HEK293 (cell line): ENCODE measurements at regions not wholly inside any gene's neighbourhood (a gene's known extent, or its start where the extent isn't known, plus 50 kb on each side); places are given as distances from the start of the nearest gene placed in this dataset.

ENCODE experiments used
- CTCF ChIA-PET: fragments of 350-600 bp; formaldehyde crosslinking; extraction: SDS; loops from one replicate; lab custom pipeline; 2021; ENCODE audit warnings: antibody characterized with exemption; lab: Yijun Ruan, JAX
- POLR2A ChIA-PET: fragments of 300-600 bp; formaldehyde crosslinking; extraction: SDS; loops from one replicate; lab custom pipeline; 2020; ENCODE audit warnings: antibody characterized with exemption, inconsistent platforms; lab: Yijun Ruan, JAX
- H3K27ac ChIP-seq: fragments of 200-500 bp; sonication (Bioruptor generic); 2 replicates; pipeline ENCODE4 v1.5.1; 2014; ENCODE audit warnings: low read depth, low read length, control low read depth, inconsistent platforms; ENCODE audit errors: extremely low read depth
- H3K36me3 ChIP-seq, 2 experiments: fragments of 200-500 bp in 1 of 2; sonication (Bioruptor generic) in 1 of 2; 1 replicate in 1 of 2; 2 replicates in 1 of 2; pipeline ENCODE4 v1.5.1; 2014 to 2017; ENCODE audit warnings: inconsistent platforms in 2 of 2, low read length in 2 of 2; ENCODE audit not compliant: control insufficient read depth in 2 of 2, insufficient read depth in 1 of 2
- H3K4me1 ChIP-seq: fragments of 200-500 bp; sonication (Bioruptor generic); 2 replicates; pipeline ENCODE4 v1.5.1; 2014; ENCODE audit warnings: mild to moderate bottlenecking, low read length, inconsistent platforms; ENCODE audit not compliant: control insufficient read depth, insufficient read depth
- H3K4me3 ChIP-seq: 2 replicates; pipeline ENCODE4 v1.5.1; 2011; ENCODE audit warnings: low read depth, mild to moderate bottlenecking, control low read depth, low read length, moderate library complexity
- H3K9me3 ChIP-seq: fragments of 200-500 bp; sonication (Bioruptor generic); 2 replicates; pipeline ENCODE4 v1.5.1; 2014; ENCODE audit warnings: low read depth, low read length, inconsistent platforms; ENCODE audit not compliant: control insufficient read depth, insufficient read depth
- BCL11A ChIP-seq: fragments of 450-650 bp; formaldehyde crosslinking; IDR thresholded peaks from 2 replicates; pipeline ENCODE4 v1.5.1; 2016; ENCODE audit warnings: low read depth, missing biosample characterization, missing genetic modification characterization
- GLIS1 ChIP-seq: fragments of 450-650 bp; formaldehyde crosslinking; IDR thresholded peaks from 2 replicates; pipeline ENCODE4 v1.5.1; 2016; ENCODE audit warnings: missing biosample characterization, missing genetic modification characterization
- KLF1 ChIP-seq: fragments of 450-650 bp; formaldehyde crosslinking; IDR thresholded peaks from 2 replicates; pipeline ENCODE4 v1.5.1; 2016; ENCODE audit warnings: missing biosample characterization, missing genetic modification characterization
- RBAK ChIP-seq: fragments of 450-650 bp; formaldehyde crosslinking; IDR thresholded peaks from 2 replicates; pipeline ENCODE4 v1.5.1; 2016; ENCODE audit warnings: missing biosample characterization, missing genetic modification characterization
- REPIN1 ChIP-seq: fragments of 450-650 bp; formaldehyde crosslinking; IDR thresholded peaks from 2 replicates; pipeline ENCODE4 v1.5.1; 2017; ENCODE audit warnings: missing biosample characterization, missing genetic modification characterization, low read depth
- SCRT1 ChIP-seq: fragments of 450-650 bp; formaldehyde crosslinking; IDR thresholded peaks from 2 replicates; pipeline ENCODE4 v1.5.1; 2016; ENCODE audit warnings: missing biosample characterization, missing genetic modification characterization, borderline replicate concordance
- ZBTB1 ChIP-seq: fragments of 450-650 bp; formaldehyde crosslinking; IDR thresholded peaks from 2 replicates; pipeline ENCODE4 v1.5.1; 2016; ENCODE audit warnings: missing biosample characterization, missing genetic modification characterization
- ZBTB8A ChIP-seq: fragments of 450-650 bp; formaldehyde crosslinking; IDR thresholded peaks from 2 replicates; pipeline ENCODE4 v1.5.1; 2016; ENCODE audit warnings: missing biosample characterization, missing genetic modification characterization
- ZEB2 ChIP-seq: fragments of 450-650 bp; formaldehyde crosslinking; IDR thresholded peaks from 2 replicates; pipeline ENCODE4 v1.5.1; 2016; ENCODE audit warnings: missing biosample characterization, missing genetic modification characterization
- ZIC2 ChIP-seq: fragments of 450-650 bp; formaldehyde crosslinking; IDR thresholded peaks from 2 replicates; pipeline ENCODE4 v1.5.1; 2016; ENCODE audit warnings: missing biosample characterization, missing genetic modification characterization
- ZNF10 ChIP-seq: fragments of 450-650 bp; formaldehyde crosslinking; IDR thresholded peaks from 2 replicates; pipeline ENCODE4 v1.5.1; 2017; ENCODE audit warnings: missing biosample characterization, missing genetic modification characterization
- ZNF174 ChIP-seq: fragments of 450-650 bp; formaldehyde crosslinking; IDR thresholded peaks from 2 replicates; pipeline ENCODE4 v1.5.0; 2017; ENCODE audit warnings: missing biosample characterization, mild to moderate bottlenecking, missing genetic modification characterization
- ZNF266 ChIP-seq: fragments of 450-650 bp; formaldehyde crosslinking; IDR thresholded peaks from 2 replicates; pipeline ENCODE4 v1.5.1; 2016; ENCODE audit warnings: missing biosample characterization, missing genetic modification characterization, low read depth
- ZNF350 ChIP-seq: fragments of 450-650 bp; formaldehyde crosslinking; IDR thresholded peaks from 2 replicates; pipeline ENCODE4 v1.5.0; 2017; ENCODE audit warnings: missing biosample characterization, mild to moderate bottlenecking, missing genetic modification characterization
- ZNF366 ChIP-seq: fragments of 450-650 bp; formaldehyde crosslinking; conservative IDR thresholded peaks from 2 replicates; pipeline ENCODE4 v1.5.1; 2016; ENCODE audit warnings: missing biosample characterization, missing genetic modification characterization
- ZNF423 ChIP-seq: fragments of 450-650 bp; formaldehyde crosslinking; IDR thresholded peaks from 2 replicates; pipeline ENCODE4 v1.5.1; 2016; ENCODE audit warnings: missing biosample characterization, missing genetic modification characterization
- ZNF433 ChIP-seq: fragments of 450-650 bp; formaldehyde crosslinking; IDR thresholded peaks from 2 replicates; pipeline ENCODE4 v1.5.1; 2016; ENCODE audit warnings: missing biosample characterization, missing genetic modification characterization, low read depth
- ZNF585B ChIP-seq: fragments of 450-650 bp; formaldehyde crosslinking; IDR thresholded peaks from 2 replicates; pipeline ENCODE4 v1.5.1; 2016; ENCODE audit warnings: missing biosample characterization, missing genetic modification characterization
- ZNF660 ChIP-seq: fragments of 450-650 bp; IDR thresholded peaks from 2 replicates; pipeline ENCODE4 v1.5.1; 2018; ENCODE audit warnings: missing biosample characterization, mild to moderate bottlenecking, missing genetic modification characterization
- ZNF785 ChIP-seq: fragments of 450-650 bp; formaldehyde crosslinking; IDR thresholded peaks from 2 replicates; pipeline ENCODE4 v1.5.1; 2016; ENCODE audit warnings: missing biosample characterization, missing genetic modification characterization
- ZNF843 ChIP-seq: fragments of 450-650 bp; formaldehyde crosslinking; IDR thresholded peaks from 2 replicates; pipeline ENCODE4 v1.5.1; 2016; ENCODE audit warnings: missing biosample characterization, missing genetic modification characterization
- ZXDB ChIP-seq: fragments of 450-650 bp; formaldehyde crosslinking; IDR thresholded peaks from 2 replicates; pipeline ENCODE4 v1.5.1; 2016; ENCODE audit warnings: missing biosample characterization, missing genetic modification characterization
- TF ChIP-seq, protein P1 (sequence below): fragments of 450-650 bp; formaldehyde crosslinking; IDR thresholded peaks from 2 replicates; pipeline ENCODE4 v1.5.1; 2016; ENCODE audit warnings: missing biosample characterization, missing genetic modification characterization
- TF ChIP-seq, protein P2 (sequence below): fragments of 450-650 bp; formaldehyde crosslinking; IDR thresholded peaks from 2 replicates; pipeline ENCODE4 v1.5.1; 2016; ENCODE audit warnings: missing biosample characterization, missing genetic modification characterization
- TF ChIP-seq, protein P3 (sequence below): fragments of 450-650 bp; formaldehyde crosslinking; IDR thresholded peaks from 2 replicates; pipeline ENCODE4 v1.5.1; 2017; ENCODE audit warnings: missing biosample characterization, missing genetic modification characterization
- TF ChIP-seq, protein P4 (sequence below): fragments of 450-650 bp; formaldehyde crosslinking; IDR thresholded peaks from 2 replicates; pipeline ENCODE4 v1.5.1; 2016; ENCODE audit warnings: missing biosample characterization, missing genetic modification characterization, borderline replicate concordance

DNA sequence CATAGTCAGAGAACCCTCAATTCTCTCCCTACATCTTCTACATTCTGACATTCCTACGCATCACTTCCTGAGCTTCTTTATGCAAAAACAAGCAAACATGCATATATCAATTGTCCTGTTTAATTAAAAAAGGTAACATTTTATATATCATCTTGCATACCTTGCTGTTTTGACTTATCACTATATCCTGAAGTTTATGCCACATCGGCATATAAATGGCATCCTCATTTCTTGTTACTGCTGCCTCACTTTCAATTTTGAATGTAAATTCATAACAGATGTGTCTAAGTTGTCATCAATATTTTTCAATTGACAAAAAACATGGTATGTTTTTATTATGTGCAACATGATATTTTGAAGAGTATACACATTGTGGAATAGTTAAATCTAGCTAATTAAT, 377.3 kb upstream of the STEAP1 start (continued):
- TF ChIP-seq, protein P1, sequence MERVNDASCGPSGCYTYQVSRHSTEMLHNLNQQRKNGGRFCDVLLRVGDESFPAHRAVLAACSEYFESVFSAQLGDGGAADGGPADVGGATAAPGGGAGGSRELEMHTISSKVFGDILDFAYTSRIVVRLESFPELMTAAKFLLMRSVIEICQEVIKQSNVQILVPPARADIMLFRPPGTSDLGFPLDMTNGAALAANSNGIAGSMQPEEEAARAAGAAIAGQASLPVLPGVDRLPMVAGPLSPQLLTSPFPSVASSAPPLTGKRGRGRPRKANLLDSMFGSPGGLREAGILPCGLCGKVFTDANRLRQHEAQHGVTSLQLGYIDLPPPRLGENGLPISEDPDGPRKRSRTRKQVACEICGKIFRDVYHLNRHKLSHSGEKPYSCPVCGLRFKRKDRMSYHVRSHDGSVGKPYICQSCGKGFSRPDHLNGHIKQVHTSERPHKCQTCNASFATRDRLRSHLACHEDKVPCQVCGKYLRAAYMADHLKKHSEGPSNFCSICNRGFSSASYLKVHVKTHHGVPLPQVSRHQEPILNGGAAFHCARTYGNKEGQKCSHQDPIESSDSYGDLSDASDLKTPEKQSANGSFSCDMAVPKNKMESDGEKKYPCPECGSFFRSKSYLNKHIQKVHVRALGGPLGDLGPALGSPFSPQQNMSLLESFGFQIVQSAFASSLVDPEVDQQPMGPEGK (tag by site-specific recombination), result no peak

DNA sequence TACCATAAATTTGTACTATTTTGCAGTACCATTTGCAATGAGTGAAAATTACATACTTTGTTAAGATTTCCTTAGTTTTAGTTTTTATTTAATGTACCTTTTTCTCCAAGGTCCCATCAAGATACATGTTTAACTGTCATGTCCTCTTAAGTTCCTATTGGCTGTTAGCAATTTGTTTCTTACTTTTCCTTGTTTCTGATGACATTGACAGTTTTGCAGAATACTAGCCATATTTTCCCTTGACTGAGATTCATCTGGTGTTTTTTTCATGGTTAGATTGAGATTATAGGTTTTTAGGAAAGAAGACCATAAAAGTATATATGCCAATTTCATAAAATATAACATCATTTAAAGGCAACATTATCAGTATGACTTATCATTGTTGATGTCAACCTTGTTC, 376.8 kb upstream of the STEAP1 start:
- POLR2A ChIA-PET, result no interaction called here
- TF ChIP-seq ZNF350 (tag by site-specific recombination), result no peak
- no peak for TF ChIP-seq ZBTB8A (tag by site-specific recombination)
- no peak for TF ChIP-seq ZNF433 (tag by site-specific recombination)
- TF ChIP-seq ZNF10, result no peak
- TF ChIP-seq ZNF660 (tag by site-specific recombination), result no peak
- TF ChIP-seq, protein P2, sequence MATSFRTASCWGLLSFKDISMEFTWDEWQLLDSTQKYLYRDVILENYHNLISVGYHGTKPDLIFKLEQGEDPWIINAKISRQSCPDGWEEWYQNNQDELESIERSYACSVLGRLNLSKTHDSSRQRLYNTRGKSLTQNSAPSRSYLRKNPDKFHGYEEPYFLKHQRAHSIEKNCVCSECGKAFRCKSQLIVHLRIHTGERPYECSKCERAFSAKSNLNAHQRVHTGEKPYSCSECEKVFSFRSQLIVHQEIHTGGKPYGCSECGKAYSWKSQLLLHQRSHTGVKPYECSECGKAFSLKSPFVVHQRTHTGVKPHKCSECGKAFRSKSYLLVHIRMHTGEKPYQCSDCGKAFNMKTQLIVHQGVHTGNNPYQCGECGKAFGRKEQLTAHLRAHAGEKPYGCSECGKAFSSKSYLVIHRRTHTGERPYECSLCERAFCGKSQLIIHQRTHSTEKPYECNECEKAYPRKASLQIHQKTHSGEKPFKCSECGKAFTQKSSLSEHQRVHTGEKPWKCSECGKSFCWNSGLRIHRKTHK (tag by site-specific recombination), result no peak
- no peak for TF ChIP-seq ZNF366 (tag by site-specific recombination)
- no peak for TF ChIP-seq ZNF785 (tag by site-specific recombination)
- TF ChIP-seq ZNF174 (tag by site-specific recombination), result no peak
- no peak for TF ChIP-seq GLIS1 (tag by site-specific recombination)

DNA sequence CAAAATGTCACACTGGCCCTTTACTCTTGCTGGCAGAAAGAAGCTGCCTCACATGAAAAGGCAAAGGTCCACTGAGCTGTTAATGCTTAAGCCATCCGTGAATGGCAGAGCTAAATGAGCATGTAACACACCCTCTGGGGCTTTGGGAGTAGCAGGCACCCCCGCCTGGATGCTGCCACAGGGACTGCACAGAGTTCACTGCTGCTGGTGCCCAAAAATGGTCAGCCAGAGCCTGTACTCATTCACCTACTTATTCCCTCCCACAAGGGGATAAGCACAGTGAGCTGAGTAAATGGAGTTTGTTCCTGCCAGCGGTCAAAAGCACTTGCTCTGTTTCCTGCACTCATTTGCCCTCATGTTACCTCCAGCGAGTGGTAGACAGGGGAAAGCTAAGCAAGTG, 374.0 kb upstream of the STEAP1 start:
- Histone ChIP-seq H3K36me3 (no peaks in the 10 kb centered on the region), H3K4me3 (no peak overlapping the region), H3K27ac (no peak overlapping the region), H3K4me1 (no peaks in the 10 kb centered on the region), H3K9me3 (no peaks in the 10 kb centered on the region)
- CTCF ChIA-PET, result no interaction called here
- TF ChIP-seq SCRT1 (tag by site-specific recombination) (no peak), ZXDB (tag by site-specific recombination) (no peak), KLF1 (tag by site-specific recombination) (no peak), ZNF843 (tag by site-specific recombination) (no peak), ZNF433 (tag by site-specific recombination) (no peak), ZIC2 (tag by site-specific recombination) (no peak), BCL11A (tag by site-specific recombination) (no peak), ZNF423 (tag by site-specific recombination) (no peak), ZNF266 (tag by site-specific recombination) (no peak), REPIN1 (no peak), ZNF585B (tag by site-specific recombination) (no peak), ZBTB1 (no peak), ZEB2 (no peak), RBAK (no peak)
- TF ChIP-seq, protein P3, sequence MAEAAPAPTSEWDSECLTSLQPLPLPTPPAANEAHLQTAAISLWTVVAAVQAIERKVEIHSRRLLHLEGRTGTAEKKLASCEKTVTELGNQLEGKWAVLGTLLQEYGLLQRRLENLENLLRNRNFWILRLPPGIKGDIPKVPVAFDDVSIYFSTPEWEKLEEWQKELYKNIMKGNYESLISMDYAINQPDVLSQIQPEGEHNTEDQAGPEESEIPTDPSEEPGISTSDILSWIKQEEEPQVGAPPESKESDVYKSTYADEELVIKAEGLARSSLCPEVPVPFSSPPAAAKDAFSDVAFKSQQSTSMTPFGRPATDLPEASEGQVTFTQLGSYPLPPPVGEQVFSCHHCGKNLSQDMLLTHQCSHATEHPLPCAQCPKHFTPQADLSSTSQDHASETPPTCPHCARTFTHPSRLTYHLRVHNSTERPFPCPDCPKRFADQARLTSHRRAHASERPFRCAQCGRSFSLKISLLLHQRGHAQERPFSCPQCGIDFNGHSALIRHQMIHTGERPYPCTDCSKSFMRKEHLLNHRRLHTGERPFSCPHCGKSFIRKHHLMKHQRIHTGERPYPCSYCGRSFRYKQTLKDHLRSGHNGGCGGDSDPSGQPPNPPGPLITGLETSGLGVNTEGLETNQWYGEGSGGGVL (tag by site-specific recombination), result no peak
- TF ChIP-seq, protein P4, sequence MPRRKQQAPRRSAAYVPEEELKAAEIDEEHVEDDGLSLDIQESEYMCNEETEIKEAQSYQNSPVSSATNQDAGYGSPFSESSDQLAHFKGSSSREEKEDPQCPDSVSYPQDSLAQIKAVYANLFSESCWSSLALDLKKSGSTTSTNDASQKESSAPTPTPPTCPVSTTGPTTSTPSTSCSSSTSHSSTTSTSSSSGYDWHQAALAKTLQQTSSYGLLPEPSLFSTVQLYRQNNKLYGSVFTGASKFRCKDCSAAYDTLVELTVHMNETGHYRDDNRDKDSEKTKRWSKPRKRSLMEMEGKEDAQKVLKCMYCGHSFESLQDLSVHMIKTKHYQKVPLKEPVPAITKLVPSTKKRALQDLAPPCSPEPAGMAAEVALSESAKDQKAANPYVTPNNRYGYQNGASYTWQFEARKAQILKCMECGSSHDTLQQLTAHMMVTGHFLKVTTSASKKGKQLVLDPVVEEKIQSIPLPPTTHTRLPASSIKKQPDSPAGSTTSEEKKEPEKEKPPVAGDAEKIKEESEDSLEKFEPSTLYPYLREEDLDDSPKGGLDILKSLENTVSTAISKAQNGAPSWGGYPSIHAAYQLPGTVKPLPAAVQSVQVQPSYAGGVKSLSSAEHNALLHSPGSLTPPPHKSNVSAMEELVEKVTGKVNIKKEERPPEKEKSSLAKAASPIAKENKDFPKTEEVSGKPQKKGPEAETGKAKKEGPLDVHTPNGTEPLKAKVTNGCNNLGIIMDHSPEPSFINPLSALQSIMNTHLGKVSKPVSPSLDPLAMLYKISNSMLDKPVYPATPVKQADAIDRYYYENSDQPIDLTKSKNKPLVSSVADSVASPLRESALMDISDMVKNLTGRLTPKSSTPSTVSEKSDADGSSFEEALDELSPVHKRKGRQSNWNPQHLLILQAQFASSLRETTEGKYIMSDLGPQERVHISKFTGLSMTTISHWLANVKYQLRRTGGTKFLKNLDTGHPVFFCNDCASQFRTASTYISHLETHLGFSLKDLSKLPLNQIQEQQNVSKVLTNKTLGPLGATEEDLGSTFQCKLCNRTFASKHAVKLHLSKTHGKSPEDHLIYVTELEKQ (tag by site-specific recombination), result no peak
- POLR2A ChIA-PET, result no interaction called here

More for the DNA sequence above, 376.8 kb upstream of the STEAP1 start:
- CTCF ChIA-PET, result no interaction called here
- Histone ChIP-seq H3K36me3 (no peaks in the 10 kb centered on the region), H3K9me3 (no peaks in the 10 kb centered on the region), H3K4me1 (no peaks in the 10 kb centered on the region), H3K27ac (no peak overlapping the region), H3K4me3 (no peak overlapping the region)
